GM18498 (cell line): ENCODE measurements at regions not wholly inside any gene's neighbourhood (a gene's known extent, or its start where the extent isn't known, plus 50 kb on each side); places are given as distances from the start of the nearest gene placed in this dataset.
"Not testable (repeated sequence)": the region's sequence is repeated elsewhere in the genome, so short reads cannot be mapped to it uniquely, and the experiment has no call there.

Experiments used
- ATAC-seq: cut with Tn5 transposase; IDR thresholded peaks from one replicate; pipeline ENCODE4 v1.9.1; 2021; ENCODE audit warnings: mild to moderate bottlenecking, moderate library complexity; ENCODE audit not compliant: unreplicated experiment

GRCh38 chr6:50961611-50962010, 142.9 kb downstream of the TFAP2B start:
- ATAC-seq: no peak

GRCh38 chr6:50962213-50962759, 143.6 kb downstream of the TFAP2B start:
- ATAC-seq: no peak

GRCh38 chr6:50963952-50964351, 145.3 kb downstream of the TFAP2B start:
- no peak for ATAC-seq

GRCh38 chr6:50965495-50965894, 146.8 kb downstream of the TFAP2B start:
- ATAC-seq: no peak

GRCh38 chr6:50966532-50966931, 147.9 kb downstream of the TFAP2B start:
- peak; percentile 94 for ATAC-seq

GRCh38 chr6:50966986-50967385, 148.3 kb downstream of the TFAP2B start:
- ATAC-seq: no peak

GRCh38 chr6:50968246-50968645, 149.6 kb downstream of the TFAP2B start:
- not testable (repeated sequence) for ATAC-seq

- no peak for ATAC-seq
These were observed 152.2 kb downstream of the TFAP2B start for GRCh38 chr6:50970908-50971307.

- no peak for ATAC-seq
These were observed 154.8 kb downstream of the TFAP2B start for GRCh38 chr6:50973464-50973863.

GRCh38 chr6:50974319-50974718, 155.6 kb downstream of the TFAP2B start:
- ATAC-seq: no peak

GRCh38 chr6:50975216-50975615, 156.5 kb downstream of the TFAP2B start:
- ATAC-seq: no peak

- ATAC-seq: no peak
These were observed 158.2 kb downstream of the TFAP2B start for GRCh38 chr6:50976907-50977306.

GRCh38 chr6:50977796-50978195, 159.1 kb downstream of the TFAP2B start:
- no peak for ATAC-seq

- no peak for ATAC-seq
These were observed 159.9 kb downstream of the TFAP2B start for GRCh38 chr6:50978380-50979170.

- ATAC-seq: no peak
These were observed 160.5 kb downstream of the TFAP2B start for GRCh38 chr6:50979171-50979525.

- no peak for ATAC-seq
These were observed 165.5 kb downstream of the TFAP2B start for GRCh38 chr6:50984135-50984534.

- no peak for ATAC-seq
These were observed 167.6 kb downstream of the TFAP2B start for GRCh38 chr6:50986319-50986718.

- ATAC-seq: no peak
These were observed 170.5 kb downstream of the TFAP2B start for GRCh38 chr6:50989123-50989522.

GRCh38 chr6:50990750-50991446, 172.2 kb downstream of the TFAP2B start:
- no peak for ATAC-seq

- ATAC-seq: no peak
These were observed 173.6 kb downstream of the TFAP2B start for GRCh38 chr6:50992232-50992631.

- ATAC-seq: no peak
These were observed 174.3 kb downstream of the TFAP2B start for GRCh38 chr6:50992704-50993625.
